Chondrocyte (in vitro differentiated cells): ENCODE measurements at regions not wholly inside any gene's neighbourhood (a gene's known extent, or its start where the extent isn't known, plus 50 kb on each side); places are given as distances from the start of the nearest gene placed in this dataset.

Experiments
- DNase-seq: peaks from one replicate; pipeline ENCODE4 v3.0.0; 2021; ENCODE audit warnings: mixed read lengths, low spot score
- H3K27ac Mint-ChIP-seq: one replicate; pipeline ENCODE4 v1.8.0; 2021; ENCODE audit warnings: mild to moderate bottlenecking, moderate library complexity, mixed read lengths; ENCODE audit not compliant: unreplicated experiment
- H3K27me3 Mint-ChIP-seq: 2 replicates; pipeline ENCODE4 v1.8.0; 2021; ENCODE audit warnings: low read depth, mixed read lengths
- H3K36me3 Mint-ChIP-seq: 2 replicates; pipeline ENCODE4 v1.8.0; 2021; ENCODE audit warnings: low read depth, mixed read lengths
- H3K4me1 Mint-ChIP-seq: 2 replicates; pipeline ENCODE4 v1.8.0; 2021; ENCODE audit warnings: low read depth, mild to moderate bottlenecking, mixed read lengths
- H3K4me3 Mint-ChIP-seq: one replicate; pipeline ENCODE4 v1.8.0; 2021; ENCODE audit warnings: mild to moderate bottlenecking, moderate library complexity, mixed read lengths; ENCODE audit not compliant: unreplicated experiment
- H3K9me3 Mint-ChIP-seq: 2 replicates; pipeline ENCODE4 v1.8.0; 2021; ENCODE audit warnings: low read depth, mixed read lengths
- TF ChIP-seq, protein P1 (sequence below): fragments of 200-600 bp; sonication (generic); IDR thresholded peaks from 2 replicates; pipeline ENCODE4 v1.5.0; 2021; ENCODE audit warnings: antibody characterized with exemption, mild to moderate bottlenecking, moderate library complexity

- Mint-ChIP-seq H3K4me1 (no peaks in the 10 kb centered on the region), H3K27ac (no peak overlapping the region), H3K27me3 (no peaks in the 10 kb centered on the region), H3K36me3 (no peaks in the 10 kb centered on the region), H3K9me3 (no peaks in the 10 kb centered on the region), H3K4me3 (no peak overlapping the region)
- TF ChIP-seq, protein P1, sequence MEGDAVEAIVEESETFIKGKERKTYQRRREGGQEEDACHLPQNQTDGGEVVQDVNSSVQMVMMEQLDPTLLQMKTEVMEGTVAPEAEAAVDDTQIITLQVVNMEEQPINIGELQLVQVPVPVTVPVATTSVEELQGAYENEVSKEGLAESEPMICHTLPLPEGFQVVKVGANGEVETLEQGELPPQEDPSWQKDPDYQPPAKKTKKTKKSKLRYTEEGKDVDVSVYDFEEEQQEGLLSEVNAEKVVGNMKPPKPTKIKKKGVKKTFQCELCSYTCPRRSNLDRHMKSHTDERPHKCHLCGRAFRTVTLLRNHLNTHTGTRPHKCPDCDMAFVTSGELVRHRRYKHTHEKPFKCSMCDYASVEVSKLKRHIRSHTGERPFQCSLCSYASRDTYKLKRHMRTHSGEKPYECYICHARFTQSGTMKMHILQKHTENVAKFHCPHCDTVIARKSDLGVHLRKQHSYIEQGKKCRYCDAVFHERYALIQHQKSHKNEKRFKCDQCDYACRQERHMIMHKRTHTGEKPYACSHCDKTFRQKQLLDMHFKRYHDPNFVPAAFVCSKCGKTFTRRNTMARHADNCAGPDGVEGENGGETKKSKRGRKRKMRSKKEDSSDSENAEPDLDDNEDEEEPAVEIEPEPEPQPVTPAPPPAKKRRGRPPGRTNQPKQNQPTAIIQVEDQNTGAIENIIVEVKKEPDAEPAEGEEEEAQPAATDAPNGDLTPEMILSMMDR: no peak
- DNase-seq: no peak
Observed at GRCh38 chr21:21664871-21665270, 666.7 kb downstream of the NCAM2 start.

DNA sequence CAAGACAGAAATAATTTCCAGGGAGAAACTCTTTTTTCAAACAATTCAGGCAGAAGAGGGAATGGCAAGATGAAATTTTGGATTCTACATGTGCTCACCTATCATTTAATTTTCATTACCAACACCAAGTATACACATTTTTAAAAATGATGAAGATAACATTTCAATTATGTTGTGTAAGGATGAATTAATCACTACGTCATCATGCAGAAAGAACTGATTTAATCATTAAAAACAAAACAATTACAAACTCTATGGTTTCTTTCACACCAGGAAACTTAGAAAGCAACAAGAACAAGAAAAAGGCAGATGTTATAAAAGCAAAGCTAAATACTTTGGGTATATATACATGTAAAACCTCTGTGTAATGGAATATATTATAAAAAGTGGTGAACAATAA, 668.5 kb downstream of the NCAM2 start:
- TF ChIP-seq, protein P1: no peak
- Mint-ChIP-seq H3K4me1 (no peaks in the 10 kb centered on the region), H3K27me3 (no peaks in the 10 kb centered on the region), H3K36me3 (no peaks in the 10 kb centered on the region), H3K9me3 (peaks cover 2% of the 10 kb centered on the region), H3K4me3 (no peak overlapping the region), H3K27ac (no peak overlapping the region)
- no peak for DNase-seq

- DNase-seq: no peak
- Mint-ChIP-seq H3K4me3 (no peak overlapping the region), H3K4me1 (no peaks in the 10 kb centered on the region), H3K36me3 (no peaks in the 10 kb centered on the region), H3K9me3 (peaks cover 2% of the 10 kb centered on the region), H3K27me3 (no peaks in the 10 kb centered on the region), H3K27ac (no peak overlapping the region)
- TF ChIP-seq, protein P1: no peak
Observed at GRCh38 chr21:21668198-21668597, 670.0 kb downstream of the NCAM2 start.

GRCh38 chr21:21673959-21674358, 675.8 kb downstream of the NCAM2 start:
- H3K36me3 Mint-ChIP-seq: no peaks in the 10 kb centered on the region
- peaks cover 15% of the 10 kb centered on the region for H3K9me3 Mint-ChIP-seq
- TF ChIP-seq, protein P1: no peak
- no peak overlapping the region for H3K4me3 Mint-ChIP-seq
- H3K27ac Mint-ChIP-seq: no peak overlapping the region
- no peaks in the 10 kb centered on the region for H3K4me1 Mint-ChIP-seq
- no peak for DNase-seq
- H3K27me3 Mint-ChIP-seq: no peaks in the 10 kb centered on the region

DNA sequence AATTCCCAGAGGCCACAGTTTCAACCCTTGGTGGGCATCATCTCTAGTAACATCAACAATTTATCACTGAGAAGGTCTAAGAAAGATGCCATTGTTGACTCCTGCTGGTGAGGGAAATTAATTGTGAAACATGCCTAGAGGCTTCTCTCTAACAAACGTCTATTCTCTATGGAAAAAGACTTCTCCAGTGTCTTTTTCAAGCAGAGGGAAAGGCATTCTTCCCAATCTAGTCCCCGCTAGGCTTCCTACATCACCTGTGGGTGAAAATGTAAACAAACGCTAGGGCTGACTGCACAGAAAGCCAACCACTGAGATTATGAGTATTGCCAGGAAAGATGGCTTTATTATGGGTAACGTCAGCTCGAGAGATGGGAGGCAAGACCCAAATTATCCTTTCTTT, 677.4 kb downstream of the NCAM2 start:
- Mint-ChIP-seq H3K4me1 (no peaks in the 10 kb centered on the region), H3K9me3 (peaks cover 27% of the 10 kb centered on the region), H3K27ac (no peak overlapping the region), H3K4me3 (no peak overlapping the region), H3K27me3 (no peaks in the 10 kb centered on the region), H3K36me3 (no peaks in the 10 kb centered on the region)
- DNase-seq: no peak
- TF ChIP-seq, protein P1: no peak
